GF-D8 (cell line): ENCODE measurements at regions not wholly inside any gene's neighbourhood (a gene's known extent, or its start where the extent isn't known, plus 50 kb on each side); places are given as distances from the start of the nearest gene placed in this dataset.
"Not testable (repeated sequence)": the region's sequence is repeated elsewhere in the genome, so short reads cannot be mapped to it uniquely, and the experiment has no call there.

ENCODE experiments used
- DNase-seq: peaks from one replicate; lab custom pipeline; 2025; lab: John Stamatoyannopoulos, UW

- DNase-seq, result peak; percentile 39
Measured at GRCh38 chr1:145191272-145191675, 50.7 kb downstream of the PPIAL4D start.

- DNase-seq, result not testable (repeated sequence)
Measured at GRCh38 chr1:145189543-145190030, 52.4 kb downstream of the PPIAL4D start.

GRCh38 chr1:145188869-145189542 lies 53.0 kb downstream of the PPIAL4D start:
- DNase-seq, result not testable (repeated sequence)

- not testable (repeated sequence) for DNase-seq
Measured at GRCh38 chr1:145182606-145183413, 59.2 kb downstream of the PPIAL4D start.

- not testable (repeated sequence) for DNase-seq
Measured at GRCh38 chr1:145176285-145176925, 65.6 kb downstream of the PPIAL4D start.

GRCh38 chr1:145174377-145174776 lies 67.6 kb downstream of the PPIAL4D start:
- DNase-seq, result not testable (repeated sequence)

- not testable (repeated sequence) for DNase-seq
Measured at GRCh38 chr1:145168220-145168848, 72.6 kb downstream of the FAM72D start.

GRCh38 chr1:145164360-145164759 lies 68.6 kb downstream of the FAM72D start:
- DNase-seq, result not testable (repeated sequence)
